GM12878 (cell line): ENCODE measurements at regions not wholly inside any gene's neighbourhood (a gene's known extent, or its start where the extent isn't known, plus 50 kb on each side); places are given as distances from the start of the nearest gene placed in this dataset.

Source experiments
- ATAC-seq: fragments of 200-7000 bp; cut with Tn5 transposase; 3 replicates; pipeline ENCODE4 v1.9.1; 2020; ENCODE audit warnings: mild to moderate bottlenecking, moderate library complexity
- BruUV-seq: library from RNA; stranded (reverse); fragments of 400-500 nt; replicated peaks from 2 replicates; lab custom pipeline; 2021; lab: Mats Ljungman, UMichigan
- CTCF ChIA-PET: fragments of 300-600 bp; sonication (Branson Sonifier 250); formaldehyde crosslinking; extraction: SDS; loops from one replicate; lab custom pipeline; 2021; ENCODE audit warnings: inconsistent platforms; lab: Yijun Ruan, JAX
- POLR2A ChIA-PET: fragments of 350-600 bp; formaldehyde crosslinking; extraction: SDS; loops from one replicate; lab custom pipeline; 2021; ENCODE audit warnings: inconsistent platforms; lab: Charles Lee
- RAD21 ChIA-PET: fragments of 300-600 bp; sonication (Branson Sonifier 250); formaldehyde crosslinking; loops from one replicate; lab custom pipeline; 2023; ENCODE audit warnings: antibody characterized with exemption; ENCODE audit not compliant: unreplicated experiment; lab: Charles Lee
- SMC1A ChIA-PET: fragments of 300-600 bp; sonication (Branson Sonifier 250); formaldehyde crosslinking; loops from one replicate; lab custom pipeline; 2023; ENCODE audit not compliant: unreplicated experiment, uncharacterized antibody; lab: Charles Lee
- DNase-seq: peaks from one replicate; pipeline ENCODE4 v3.0.0-alpha.2; 2011; ENCODE audit warnings: low read depth, low spot score
- FAIRE-seq: peaks from 3 replicates; lab custom pipeline; 2011; peaks lifted over from hg19 to GRCh38; lab: Jason Lieb, UNC
- H2AFZ ChIP-seq: 2 replicates; pipeline ENCODE4 v1.6.0; 2011; ENCODE audit warnings: low read depth, low read length, control low read depth; ENCODE audit not compliant: control insufficient read depth
- H3K27ac ChIP-seq: 2 replicates; pipeline ENCODE4 v1.5.1; 2011; ENCODE audit warnings: control low read depth; ENCODE audit not compliant: control insufficient read depth, insufficient read depth
- H3K27me3 ChIP-seq, 2 experiments: replicated peaks in 1 of 2; 2 replicates each; pipeline versions ENCODE4 v1.6.0 to v1.6.1; 2011; ENCODE audit warnings: low read length in 1 of 2; ENCODE audit not compliant: control insufficient read depth in 2 of 2, insufficient read depth in 2 of 2
- H3K36me3 ChIP-seq, 2 experiments: 2 replicates each; pipeline ENCODE4 v1.5.1; 2011; ENCODE audit warnings: low read length in 1 of 2; ENCODE audit not compliant: control insufficient read depth in 2 of 2, insufficient read depth in 2 of 2
- H3K4me1 ChIP-seq: 2 replicates; pipeline ENCODE4 v1.6.1; 2011; ENCODE audit warnings: mild to moderate bottlenecking, low read length, moderate library complexity, mixed read lengths; ENCODE audit not compliant: control insufficient read depth, insufficient read depth
- H3K4me2 ChIP-seq: 2 replicates; pipeline ENCODE4 v1.6.0; 2011; ENCODE audit warnings: control low read depth; ENCODE audit not compliant: control insufficient read depth, insufficient read depth
- H3K4me3 ChIP-seq: fragments of 200-600 bp; sonication (generic); 2 replicates; pipeline ENCODE4 v1.5.1; 2016
- H3K79me2 ChIP-seq: 2 replicates; pipeline ENCODE4 v1.6.0; 2011; ENCODE audit warnings: low read length; ENCODE audit not compliant: control insufficient read depth, insufficient read depth
- H3K9ac ChIP-seq: 2 replicates; pipeline ENCODE4 v1.8.0; 2011; ENCODE audit warnings: low read length, control low read depth, mixed read lengths; ENCODE audit not compliant: control insufficient read depth, insufficient read depth
- H3K9me3 ChIP-seq: replicated peaks from 3 replicates; pipeline ENCODE4 v1.5.1; 2011; ENCODE audit warnings: mild to moderate bottlenecking, low read length; ENCODE audit not compliant: control insufficient read depth, insufficient read depth
- H4K20me1 ChIP-seq: 2 replicates; pipeline ENCODE4 v1.6.0; 2011; ENCODE audit not compliant: control insufficient read depth, insufficient read depth
- ATF3 ChIP-seq: IDR thresholded peaks from 2 replicates; pipeline ENCODE4 v1.6.1; 2011; ENCODE audit warnings: low read depth, mild to moderate bottlenecking, low read length, moderate library complexity, borderline replicate concordance; ENCODE audit errors: extremely low read depth
- BHLHE40 ChIP-seq, 2 experiments: fragments of 450-650 bp in 1 of 2; IDR thresholded peaks; 2 replicates each; pipeline ENCODE4 v1.6.1; 2011 to 2017; ENCODE audit warnings: low read depth in 2 of 2, borderline replicate concordance in 1 of 2, improper control_type of control experiment in 1 of 2, low read length in 1 of 2, mild to moderate bottlenecking in 1 of 2
- CBX5 ChIP-seq: sonication (generic); IDR thresholded peaks from 2 replicates; pipeline ENCODE4 v1.6.1; 2016; ENCODE audit warnings: low read depth, moderate library complexity, mild to moderate bottlenecking, inconsistent platforms
- CREM ChIP-seq: IDR thresholded peaks from 2 replicates; pipeline ENCODE4 v1.6.1; 2014; ENCODE audit warnings: antibody characterized with exemption, low read depth
- DPF2 ChIP-seq: fragments of 450-650 bp; IDR thresholded peaks from 2 replicates; pipeline ENCODE4 v1.6.1; 2017; ENCODE audit warnings: mild to moderate bottlenecking
- ESRRA ChIP-seq: IDR thresholded peaks from 2 replicates; pipeline ENCODE4 v1.6.1; 2012; ENCODE audit warnings: mild to moderate bottlenecking, low read length, improper control_type of control experiment
- ETV6 ChIP-seq, 2 experiments: fragments of 450-650 bp in 1 of 2; IDR thresholded peaks in 1 of 2; conservative IDR thresholded peaks in 1 of 2; 2 replicates each; pipeline ENCODE4 v1.6.1; 2014; ENCODE audit warnings: antibody characterized with exemption in 1 of 2, borderline replicate concordance in 1 of 2, low read depth in 1 of 2, mild to moderate bottlenecking in 1 of 2, moderate library complexity in 1 of 2
- MTA3 ChIP-seq: IDR thresholded peaks from 2 replicates; pipeline ENCODE4 v1.6.1; 2012; ENCODE audit warnings: low read length, inconsistent platforms, borderline replicate concordance
- NRF1 ChIP-seq: conservative IDR thresholded peaks from 2 replicates; pipeline ENCODE4 v1.6.1; 2011; ENCODE audit warnings: mild to moderate bottlenecking, low read depth, low read length, improper control_type of control experiment
- PBX3 ChIP-seq: IDR thresholded peaks from 2 replicates; pipeline ENCODE4 v1.6.1; 2011; ENCODE audit warnings: mild to moderate bottlenecking, low read depth, low read length, moderate library complexity; ENCODE audit not compliant: insufficient replicate concordance
- POLR2AphosphoS2 ChIP-seq: IDR thresholded peaks from 2 replicates; pipeline ENCODE4 v1.6.1; 2011; ENCODE audit warnings: low read depth, mild to moderate bottlenecking, low read length, improper control_type of control experiment, moderate library complexity
- POLR2AphosphoS5 ChIP-seq: IDR thresholded peaks from 2 replicates; pipeline ENCODE4 v1.6.1; 2011; ENCODE audit warnings: mild to moderate bottlenecking, low read length, inconsistent platforms
- POU2F2 ChIP-seq: IDR thresholded peaks from 3 replicates; pipeline ENCODE4 v1.6.1; 2011; ENCODE audit warnings: low read depth, mild to moderate bottlenecking, low read length, borderline replicate concordance
- RAD51 ChIP-seq: fragments of 450-650 bp; IDR thresholded peaks from 2 replicates; pipeline ENCODE4 v1.6.1; 2016; ENCODE audit warnings: moderate library complexity, mild to moderate bottlenecking, inconsistent platforms
- RB1 ChIP-seq: fragments of 450-650 bp; formaldehyde crosslinking; IDR thresholded peaks from 2 replicates; pipeline ENCODE4 v1.6.1; 2017; ENCODE audit warnings: mild to moderate bottlenecking, borderline replicate concordance
- TCF3 ChIP-seq: IDR thresholded peaks from 2 replicates; pipeline ENCODE4 v1.6.1; 2012; ENCODE audit warnings: low read depth, mild to moderate bottlenecking, low read length, borderline replicate concordance; ENCODE audit not compliant: insufficient read depth
- TCF7 ChIP-seq: IDR thresholded peaks from 2 replicates; pipeline ENCODE4 v1.6.1; 2014; ENCODE audit warnings: antibody characterized with exemption, borderline replicate concordance
- WGBS: methylation state at CpG from one replicate; pipeline ENCODE4 v1.1.6; 2016; ENCODE audit warnings: low lambda C conversion rate; ENCODE audit not compliant: insufficient replicate concordance, insufficient coverage; ENCODE audit errors: missing lambda C conversion rate; 5-methylcytosine and 5-hydroxymethylcytosine counted together
- in situ Hi-C: fragments of 300-500 bp; cut with MboI; formaldehyde crosslinking; loops from 9 replicates; pipeline ENCODE4 v1.14.3; 2018; ENCODE audit warnings: mixed read lengths
- intact Hi-C: fragments of 100-400 bp; cut with micrococcal nuclease; formaldehyde crosslinking; loops from one replicate; pipeline ENCODE4 v1.14.2; 2022; ENCODE audit not compliant: unreplicated experiment

GRCh38 chrX:44068043-44068442 lies 94.9 kb upstream of the NDP start:
- ChIA-PET CTCF (no interaction called here), SMC1A (no interaction called here), RAD21 (no interaction called here), POLR2A (no interaction called here)
- TF ChIP-seq TCF3: no peak
- TF ChIP-seq RB1: no peak
- TF ChIP-seq CREM: no peak
- no peak for TF ChIP-seq ETV6 (conservative IDR thresholded peaks at IDR 0.05 in 1 of 2, IDR thresholded peaks at IDR 0.05 in 1 of 2; ENCODE audit: borderline replicate concordance in 1 of 2, low read depth in 1 of 2)
- no peak for TF ChIP-seq DPF2
- peak; percentile 14; the same call in 1 of the 2 replicates for TF ChIP-seq RAD51
- TF ChIP-seq POU2F2: no peak
- no TSS peak for BruUV-seq
- intact Hi-C loops: no loop called here
- WGBS: 53% methylated on average over 2 of the region's 2 CpGs
- in situ Hi-C loops: no loop called here
- H3K27me3 ChIP-seq: no peaks in the 10 kb centered on the region
- no peak overlapping the region for H3K4me3 ChIP-seq
- H3K9ac ChIP-seq: no peak overlapping the region
- no peaks in the 10 kb centered on the region for H3K4me1 ChIP-seq
- DNase-seq (no peak), FAIRE-seq (no peak), ATAC-seq (no peak)
- H3K4me2 ChIP-seq: no peak overlapping the region
- no peaks in the 10 kb centered on the region for H3K36me3 ChIP-seq
- H3K79me2 ChIP-seq: no peaks in the 10 kb centered on the region
- H4K20me1 ChIP-seq: no peaks in the 10 kb centered on the region
- H3K9me3 ChIP-seq: no peaks in the 10 kb centered on the region
- no peak overlapping the region for H2AFZ ChIP-seq
- no peak overlapping the region for H3K27ac ChIP-seq

GRCh38 chrX:44063606-44064005 lies 90.4 kb upstream of the NDP start:
- H4K20me1 ChIP-seq: no peaks in the 10 kb centered on the region
- no peaks in the 10 kb centered on the region for H3K9me3 ChIP-seq
- H3K4me1 ChIP-seq: no peaks in the 10 kb centered on the region
- H3K9ac ChIP-seq: no peak overlapping the region
- H3K27ac ChIP-seq: no peak overlapping the region
- no peaks in the 10 kb centered on the region for H3K27me3 ChIP-seq
- ChIA-PET SMC1A (no interaction called here), POLR2A (no interaction called here), CTCF (no interaction called here), RAD21 (no interaction called here)
- H3K4me2 ChIP-seq: no peak overlapping the region
- intact Hi-C loops (no loop called here), in situ Hi-C loops (no loop called here)
- H3K36me3 ChIP-seq: no peaks in the 10 kb centered on the region
- BruUV-seq: no TSS peak
- no peak overlapping the region for H3K4me3 ChIP-seq
- no peak overlapping the region for H2AFZ ChIP-seq
- WGBS: 63% methylated on average over 4 of the region's 4 CpGs
- FAIRE-seq (no peak), ATAC-seq (no peak), DNase-seq (no peak)
- no peaks in the 10 kb centered on the region for H3K79me2 ChIP-seq
- TF ChIP-seq NRF1 (no peak), POLR2AphosphoS5 (no peak), POLR2AphosphoS2 (no peak), PBX3 (no peak), TCF7 (no peak), ATF3 (no peak), BHLHE40 (IDR thresholded peaks at IDR 0.05; ENCODE audit: borderline replicate concordance in 1 of 2, low read depth in 2 of 2, low read length in 1 of 2) (no peak), ESRRA (no peak), MTA3 (no peak), CBX5 (no peak)
